ENCODE measurements at regions not wholly inside any gene's neighbourhood (a gene's known extent, or its start where the extent isn't known, plus 50 kb on each side); places are given as distances from the start of the nearest gene placed in this dataset.

DNA sequence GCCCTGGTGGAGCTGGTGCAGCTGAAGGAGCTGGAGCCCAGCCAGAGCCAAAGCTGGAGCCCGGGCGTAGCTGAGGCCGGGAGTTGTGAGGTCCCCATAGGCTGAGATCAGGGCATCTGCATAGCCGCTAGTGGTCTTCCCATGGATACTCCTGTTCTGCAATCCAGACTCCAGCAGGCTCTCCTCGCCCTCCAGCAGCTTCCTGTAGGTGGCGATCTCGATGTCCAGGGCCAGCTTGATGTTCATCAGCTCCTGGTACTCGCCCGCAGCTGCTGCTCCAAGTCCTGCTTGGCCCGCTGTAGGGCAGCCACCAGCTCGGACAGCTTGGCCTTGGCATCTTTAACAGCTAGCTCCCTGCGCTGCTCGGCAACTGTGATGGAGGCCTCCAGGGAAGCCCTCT lies 966.1 kb downstream of the FSCB start:
- no peak for TF ChIP-seq MYC (IDR thresholded peaks at IDR 0.05; ENCODE audit: low read depth, low read length)
- TF ChIP-seq, protein P1, sequence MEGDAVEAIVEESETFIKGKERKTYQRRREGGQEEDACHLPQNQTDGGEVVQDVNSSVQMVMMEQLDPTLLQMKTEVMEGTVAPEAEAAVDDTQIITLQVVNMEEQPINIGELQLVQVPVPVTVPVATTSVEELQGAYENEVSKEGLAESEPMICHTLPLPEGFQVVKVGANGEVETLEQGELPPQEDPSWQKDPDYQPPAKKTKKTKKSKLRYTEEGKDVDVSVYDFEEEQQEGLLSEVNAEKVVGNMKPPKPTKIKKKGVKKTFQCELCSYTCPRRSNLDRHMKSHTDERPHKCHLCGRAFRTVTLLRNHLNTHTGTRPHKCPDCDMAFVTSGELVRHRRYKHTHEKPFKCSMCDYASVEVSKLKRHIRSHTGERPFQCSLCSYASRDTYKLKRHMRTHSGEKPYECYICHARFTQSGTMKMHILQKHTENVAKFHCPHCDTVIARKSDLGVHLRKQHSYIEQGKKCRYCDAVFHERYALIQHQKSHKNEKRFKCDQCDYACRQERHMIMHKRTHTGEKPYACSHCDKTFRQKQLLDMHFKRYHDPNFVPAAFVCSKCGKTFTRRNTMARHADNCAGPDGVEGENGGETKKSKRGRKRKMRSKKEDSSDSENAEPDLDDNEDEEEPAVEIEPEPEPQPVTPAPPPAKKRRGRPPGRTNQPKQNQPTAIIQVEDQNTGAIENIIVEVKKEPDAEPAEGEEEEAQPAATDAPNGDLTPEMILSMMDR (IDR thresholded peaks at IDR 0.05; ENCODE audit: extremely low read depth in 1 of 2, insufficient read depth in 1 of 2, low read depth in 1 of 2, low read length in 2 of 2), result no peak
- TF ChIP-seq MAX (IDR thresholded peaks at IDR 0.05; ENCODE audit: insufficient read depth, insufficient read length), result no peak

Measured in endothelial cell of umbilical vein (primary cell).